Stimulated activated CD4-positive, alpha-beta T cell treated with anti-CD3 and anti-CD28 coated beads, Interleukin-1b, Interleukin-23, amount 100 ng/mL, for 24 hours (primary cell): ENCODE measurements at regions not wholly inside any gene's neighbourhood (a gene's known extent, or its start where the extent isn't known, plus 50 kb on each side); places are given as distances from the start of the nearest gene placed in this dataset.
"Not testable (repeated sequence)": the region's sequence is repeated elsewhere in the genome, so short reads cannot be mapped to it uniquely, and the experiment has no call there.

Experiments
- DNase-seq, 4 experiments: peaks; one replicate each; pipeline ENCODE4 v3.0.0-alpha.2; 2020; ENCODE audit warnings: low read depth in 4 of 4, low spot score in 1 of 4

DNA sequence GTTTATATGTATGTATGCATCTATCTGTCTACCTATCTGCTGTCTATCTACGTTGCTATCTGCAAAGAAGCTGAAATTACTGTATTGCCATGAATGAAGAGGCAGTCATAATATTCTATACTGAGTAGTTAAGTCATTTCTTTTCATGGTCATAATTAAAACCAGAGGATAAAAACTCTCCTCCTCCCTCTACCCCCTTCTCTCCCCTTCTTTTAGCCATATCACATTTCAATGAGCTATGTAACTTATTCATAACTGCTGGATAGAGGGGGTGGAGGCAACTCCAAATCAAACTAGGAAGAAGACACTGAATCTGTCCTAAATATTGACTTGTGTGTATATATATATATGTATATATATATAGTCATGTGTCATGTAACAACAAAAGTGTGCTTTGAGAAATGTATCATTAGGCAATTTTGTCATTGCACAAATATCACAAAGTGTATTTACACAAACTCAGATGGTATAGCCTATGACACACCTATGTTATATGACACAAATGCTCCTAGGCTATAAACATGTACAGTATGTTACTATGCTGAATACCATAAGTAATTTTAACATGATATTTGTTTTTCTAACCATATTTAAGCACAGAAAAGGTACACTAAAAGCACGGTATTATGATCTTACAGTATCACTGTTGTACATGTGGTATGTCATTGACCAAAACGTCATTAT, 229.7 kb upstream of the KCNMB2 start:
- no peak for DNase-seq

- DNase-seq: no peak
Measured at GRCh38 chr3:178308771-178309170, 227.5 kb upstream of the KCNMB2 start.

- DNase-seq: no peak
Measured at GRCh38 chr3:178310949-178311348, 225.3 kb upstream of the KCNMB2 start.

- no peak for DNase-seq
Measured at GRCh38 chr3:178313716-178314115, 222.5 kb upstream of the KCNMB2 start.

GRCh38 chr3:178318340-178318739, 217.9 kb upstream of the KCNMB2 start:
- DNase-seq: no peak

DNA sequence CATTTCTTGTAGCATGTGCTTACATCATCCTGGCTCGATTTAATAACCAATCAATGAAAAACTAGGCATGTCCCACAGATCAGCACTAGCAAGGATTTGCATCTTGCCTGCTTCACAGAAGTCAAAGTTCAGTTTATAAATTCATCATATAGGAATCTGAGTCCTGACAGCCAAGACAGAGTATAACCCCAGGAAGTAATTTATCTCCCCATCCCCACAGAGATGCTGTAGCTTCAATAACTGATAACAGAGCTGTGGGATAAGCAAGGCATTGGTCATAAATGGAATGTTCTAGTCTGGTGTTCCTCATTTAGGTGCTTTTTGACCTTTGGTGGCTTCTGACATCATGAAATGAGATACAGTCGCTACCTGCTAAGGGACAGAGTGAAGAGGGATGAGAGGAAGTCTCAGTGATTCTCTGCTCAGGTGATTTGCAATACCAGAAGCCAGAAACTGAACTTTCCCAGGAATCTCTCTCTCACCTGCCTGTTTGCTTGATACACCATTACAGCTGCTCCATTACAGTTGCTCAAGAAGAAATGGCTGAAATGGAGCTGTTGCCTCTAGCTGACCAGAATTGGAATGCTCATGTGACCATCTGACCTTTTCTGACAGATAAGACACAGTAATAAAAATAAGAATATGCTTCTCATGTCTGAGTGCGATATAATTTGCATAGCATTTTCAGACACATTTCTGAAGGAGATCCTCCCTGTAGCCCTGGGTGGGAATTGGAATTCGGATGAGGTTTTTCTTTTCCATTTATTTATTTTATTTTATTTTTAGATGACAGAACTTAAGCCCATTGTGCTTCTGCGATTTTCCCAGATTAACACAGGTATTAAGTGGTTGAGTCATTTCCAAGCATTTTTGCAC, 217.1 kb upstream of the KCNMB2 start:
- no peak for DNase-seq

DNA sequence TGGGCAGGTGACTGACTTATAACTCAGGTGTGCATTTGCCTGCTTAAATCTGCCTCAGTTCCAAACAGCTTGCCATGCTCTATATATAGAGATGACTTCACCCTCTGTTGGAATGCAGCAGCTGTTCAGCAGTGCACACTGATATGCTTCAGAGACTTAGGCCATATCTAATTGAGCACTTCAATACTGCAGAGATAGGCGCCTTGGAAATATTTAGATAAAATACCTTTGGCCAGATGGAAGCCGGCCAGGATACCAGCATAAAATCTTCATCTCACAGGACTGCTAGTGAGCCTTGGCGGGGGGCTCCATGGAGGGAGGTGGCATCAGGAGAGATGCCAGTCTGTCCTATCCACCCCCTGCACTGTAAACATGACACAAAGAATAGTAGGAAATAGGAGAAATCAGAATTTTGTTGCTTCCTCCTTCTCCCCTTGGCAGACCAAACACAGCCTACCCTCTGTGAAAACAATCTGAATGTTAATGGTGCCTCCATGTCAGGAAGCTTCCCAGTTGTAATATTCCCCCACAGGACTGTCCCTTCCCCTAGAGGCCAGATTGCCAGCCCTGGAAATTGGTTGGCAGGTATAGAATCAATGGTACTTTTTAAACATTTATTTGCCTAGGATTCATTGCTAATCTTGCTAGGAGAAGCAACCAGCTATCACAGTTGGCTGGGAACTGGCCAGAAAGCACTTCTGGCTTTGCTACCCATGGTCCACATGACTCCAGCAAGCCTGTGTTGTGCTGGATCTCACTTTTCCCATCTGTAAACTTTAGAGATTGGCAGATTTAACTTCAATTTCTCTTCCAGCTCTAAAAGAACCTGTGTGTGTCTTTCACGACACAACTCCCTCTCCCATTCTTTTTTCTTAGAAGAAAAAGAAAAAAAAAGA, 215.5 kb upstream of the KCNMB2 start:
- no peak for DNase-seq

GRCh38 chr3:178324356-178324755, 211.9 kb upstream of the KCNMB2 start:
- no peak for DNase-seq

GRCh38 chr3:178325330-178325729, 210.9 kb upstream of the KCNMB2 start:
- DNase-seq: no peak

- DNase-seq: no peak
Measured at GRCh38 chr3:178329936-178330335, 206.3 kb upstream of the KCNMB2 start.

DNA sequence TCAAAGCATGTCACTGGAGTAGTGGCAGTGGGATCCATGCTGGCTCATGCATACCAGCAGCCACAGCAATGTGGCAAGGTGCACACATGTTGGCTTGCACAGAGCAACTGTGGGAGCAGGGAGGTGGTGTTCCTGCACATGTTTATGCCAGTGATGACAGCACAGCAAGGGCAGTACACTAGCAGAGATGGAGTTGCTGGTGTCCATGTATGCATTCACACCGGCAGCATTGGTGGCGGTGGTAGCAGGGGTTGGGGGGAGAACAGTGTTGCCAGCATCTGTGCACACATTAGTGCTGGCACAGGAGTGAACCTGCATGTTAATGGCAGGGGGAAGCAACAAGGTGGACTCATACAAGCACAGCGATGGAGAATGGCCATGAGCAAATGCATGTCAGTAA, 202.0 kb upstream of the KCNMB2 start:
- DNase-seq: no peak

GRCh38 chr3:178336336-178336735, 199.9 kb upstream of the KCNMB2 start:
- DNase-seq: no peak

- DNase-seq: no peak
Measured at GRCh38 chr3:178340506-178340905, 195.7 kb upstream of the KCNMB2 start.

DNA sequence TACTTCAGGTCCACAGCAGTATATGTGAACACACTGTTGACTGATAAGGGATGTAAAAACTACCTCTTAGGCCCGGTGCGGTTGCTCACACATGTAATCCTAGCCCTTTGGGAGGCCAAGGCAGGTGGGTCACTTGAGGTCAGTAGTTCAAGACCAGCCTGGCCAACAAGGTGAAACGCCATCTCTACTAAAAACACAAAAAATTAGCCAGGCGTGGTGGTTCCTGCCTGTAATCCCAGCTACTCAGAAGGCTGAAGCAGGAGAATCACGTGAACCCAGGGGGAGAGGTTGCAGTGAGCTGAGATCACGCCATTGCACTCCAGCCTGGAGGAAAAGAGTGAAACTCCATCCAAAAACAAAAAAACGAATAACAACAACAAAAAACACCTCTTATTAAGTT, 194.6 kb upstream of the KCNMB2 start:
- DNase-seq: no peak

- no peak for DNase-seq
Measured at GRCh38 chr3:178342111-178342510, 194.1 kb upstream of the KCNMB2 start.

DNA sequence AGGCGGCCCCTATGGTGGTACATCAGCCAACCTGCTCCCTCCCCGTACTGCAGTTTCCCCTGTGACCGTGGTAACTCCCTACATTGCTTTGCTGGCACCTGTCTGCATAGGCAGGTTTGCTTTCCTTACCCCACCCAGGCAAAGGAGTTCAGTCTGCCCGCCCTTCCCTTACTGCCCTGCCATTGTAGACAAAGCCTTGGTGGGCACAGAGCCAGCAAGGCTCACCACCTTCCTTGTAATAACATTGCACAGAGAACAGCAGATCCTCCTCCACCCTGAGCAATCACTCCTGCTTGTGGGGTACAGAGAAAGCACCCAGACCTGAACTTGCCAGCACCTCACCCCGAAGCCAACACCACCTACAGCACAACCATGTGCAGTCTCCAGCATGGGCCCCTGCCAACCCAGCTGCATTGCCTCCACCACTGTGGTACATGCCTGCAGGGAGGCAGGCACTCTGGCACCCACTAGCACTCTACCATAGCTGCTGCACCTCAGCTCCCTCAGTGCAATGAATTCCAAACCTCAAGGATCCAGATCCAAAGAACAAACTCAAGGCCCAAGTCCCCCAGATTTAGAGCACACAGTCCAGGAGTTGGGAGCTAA, 192.7 kb upstream of the KCNMB2 start:
- DNase-seq: no peak

DNA sequence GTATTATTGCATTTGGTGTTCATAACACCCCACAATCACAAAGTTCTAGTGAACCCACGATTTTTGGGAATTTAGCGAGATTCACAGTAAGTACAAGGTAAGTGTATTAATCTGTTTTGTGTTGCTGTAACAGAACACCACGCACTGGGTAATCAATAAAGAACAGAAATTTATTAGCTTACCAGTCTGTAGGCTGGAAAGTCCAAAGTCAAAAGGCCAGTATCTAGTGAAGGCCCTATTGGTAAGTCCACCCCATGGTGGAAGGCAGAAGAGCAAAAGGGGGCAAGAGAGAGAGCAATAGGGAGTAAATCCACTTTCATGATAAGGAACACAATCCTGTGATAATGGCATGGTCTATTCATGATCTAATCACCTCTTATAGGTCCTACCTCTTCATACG, 190.3 kb upstream of the KCNMB2 start:
- no peak for DNase-seq

- DNase-seq: not testable (repeated sequence)
Measured at GRCh38 chr3:178348561-178349217, 187.5 kb upstream of the KCNMB2 start.

DNA sequence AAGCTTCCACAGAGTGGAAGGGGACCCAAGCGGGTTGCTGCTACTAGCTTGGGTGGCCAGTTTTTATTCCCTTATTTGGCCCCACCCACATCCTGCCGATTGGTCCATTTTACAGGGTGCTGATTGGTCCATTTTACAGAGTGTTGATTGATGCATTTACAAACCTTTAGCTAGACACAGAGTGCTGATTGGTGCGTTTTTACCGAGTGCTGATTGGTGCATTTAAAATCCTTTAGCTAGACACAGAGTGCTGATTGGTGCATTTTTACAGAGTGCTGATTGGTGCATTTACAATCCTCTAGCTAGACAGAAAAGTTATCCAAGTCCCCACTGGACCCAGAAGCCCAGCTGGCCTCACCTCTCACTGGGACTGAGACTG, 187.0 kb upstream of the KCNMB2 start:
- DNase-seq: not testable (repeated sequence)

DNA sequence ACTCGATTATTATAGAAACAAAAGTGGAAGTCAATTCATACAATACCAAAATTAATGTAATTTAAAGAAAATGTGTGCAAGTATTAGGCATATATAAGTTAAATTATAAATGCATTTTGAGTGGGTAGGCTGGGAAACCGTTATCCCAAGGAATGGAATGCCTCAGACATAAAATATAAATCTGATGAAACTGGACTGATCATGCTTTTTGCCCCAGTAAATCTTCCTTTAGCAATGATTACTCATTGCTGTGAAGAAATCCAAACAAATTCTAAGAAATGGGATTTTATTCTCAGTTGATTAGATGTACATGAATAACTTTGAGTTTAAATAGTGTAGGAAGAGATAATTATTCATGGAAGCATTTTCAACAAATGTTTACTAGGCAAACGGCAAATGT, 185.5 kb upstream of the KCNMB2 start:
- DNase-seq: no peak
